22Rv1 (cell line): ENCODE measurements at regions not wholly inside any gene's neighbourhood (a gene's known extent, or its start where the extent isn't known, plus 50 kb on each side); places are given as distances from the start of the nearest gene placed in this dataset.

ENCODE experiments used
- ZFX ChIP-seq: fragments of 450-650 bp; IDR thresholded peaks from 2 replicates; pipeline ENCODE4 v1.6.1; 2017; ENCODE audit warnings: antibody characterized with exemption, borderline replicate concordance
- TF ChIP-seq, protein P1 (sequence below): fragments of 450-650 bp; IDR thresholded peaks from 2 replicates; pipeline ENCODE4 v1.5.1; 2017; ENCODE audit warnings: mild to moderate bottlenecking

DNA sequence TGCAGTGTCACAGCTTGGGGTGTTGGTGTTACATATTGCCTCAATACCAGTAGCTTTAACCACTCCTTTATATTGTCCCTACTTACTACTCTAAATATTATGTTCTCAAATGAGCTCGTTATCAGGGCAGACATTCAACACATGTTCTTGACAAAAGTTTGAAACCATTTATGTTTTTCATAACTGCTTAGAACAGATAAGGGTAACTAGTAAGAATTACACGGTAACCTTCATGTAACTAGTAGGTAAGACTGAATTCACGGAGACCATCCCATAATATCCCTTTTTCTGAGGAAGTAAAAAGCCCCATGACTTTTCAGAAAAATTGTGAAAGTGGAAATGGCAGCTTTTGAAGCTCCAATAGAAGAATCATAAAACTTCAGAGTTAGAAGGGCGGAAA is 59.6 kb upstream of the CENPW start:
- TF ChIP-seq ZFX = no peak
- TF ChIP-seq, protein P1, sequence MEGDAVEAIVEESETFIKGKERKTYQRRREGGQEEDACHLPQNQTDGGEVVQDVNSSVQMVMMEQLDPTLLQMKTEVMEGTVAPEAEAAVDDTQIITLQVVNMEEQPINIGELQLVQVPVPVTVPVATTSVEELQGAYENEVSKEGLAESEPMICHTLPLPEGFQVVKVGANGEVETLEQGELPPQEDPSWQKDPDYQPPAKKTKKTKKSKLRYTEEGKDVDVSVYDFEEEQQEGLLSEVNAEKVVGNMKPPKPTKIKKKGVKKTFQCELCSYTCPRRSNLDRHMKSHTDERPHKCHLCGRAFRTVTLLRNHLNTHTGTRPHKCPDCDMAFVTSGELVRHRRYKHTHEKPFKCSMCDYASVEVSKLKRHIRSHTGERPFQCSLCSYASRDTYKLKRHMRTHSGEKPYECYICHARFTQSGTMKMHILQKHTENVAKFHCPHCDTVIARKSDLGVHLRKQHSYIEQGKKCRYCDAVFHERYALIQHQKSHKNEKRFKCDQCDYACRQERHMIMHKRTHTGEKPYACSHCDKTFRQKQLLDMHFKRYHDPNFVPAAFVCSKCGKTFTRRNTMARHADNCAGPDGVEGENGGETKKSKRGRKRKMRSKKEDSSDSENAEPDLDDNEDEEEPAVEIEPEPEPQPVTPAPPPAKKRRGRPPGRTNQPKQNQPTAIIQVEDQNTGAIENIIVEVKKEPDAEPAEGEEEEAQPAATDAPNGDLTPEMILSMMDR = no peak
